ENCODE measurements at regions not wholly inside any gene's neighbourhood (a gene's known extent, or its start where the extent isn't known, plus 50 kb on each side); places are given as distances from the start of the nearest gene placed in this dataset.

GRCh38 chr6:21539621-21540100 lies 53.9 kb upstream of the SOX4 start:
- no peak overlapping the region for H3K4me2 ChIP-seq (ENCODE audit: low read length)
- TF ChIP-seq EZH2phosphoT487 (IDR thresholded peaks at IDR 0.05; ENCODE audit: borderline replicate concordance, low read length) = no peak
- TF ChIP-seq EZH2 (IDR thresholded peaks at IDR 0.05; ENCODE audit: low read length, unreplicated experiment) = no peak
- H3K4me3 ChIP-seq (ENCODE audit: low read length) = no peak overlapping the region
- no peaks in the 10 kb centered on the region for H3K9me3 ChIP-seq (ENCODE audit: low read length)
- H3K9me2 ChIP-seq (replicated peaks; ENCODE audit: low read length) = no peaks in the 10 kb centered on the region
- ChIA-PET CTCF (no interaction called here), POLR2A (ENCODE audit: unreplicated experiment) (no interaction called here)
- no peaks in the 10 kb centered on the region for H3F3A ChIP-seq (ENCODE audit: low read length, unreplicated experiment)
- H3K27ac ChIP-seq (ENCODE audit: low read length) = no peak overlapping the region
- no peak overlapping the region for H3K9ac ChIP-seq (ENCODE audit: low read length)
- no peak overlapping the region for H2AFZ ChIP-seq (ENCODE audit: low read length)
- H3K27me3 ChIP-seq (ENCODE audit: low read length) = no peaks in the 10 kb centered on the region
- H3K4me1 ChIP-seq (ENCODE audit: insufficient read depth, low read length) = peaks cover 10% of the 10 kb centered on the region; the same call in 1 of the 2 replicates
- BruUV-seq (replicated peaks) = no TSS peak
- no peaks in the 10 kb centered on the region for H4K20me1 ChIP-seq (ENCODE audit: low read length)
- H3K36me3 ChIP-seq (ENCODE audit: low read depth, low read length) = no peaks in the 10 kb centered on the region
- DNase-seq (no peak), ATAC-seq (no peak)
- H3K79me2 ChIP-seq (ENCODE audit: low read length) = no peaks in the 10 kb centered on the region
- intact Hi-C loops (cut with micrococcal nuclease) = no loop called here
